Subcutaneous abdominal adipose tissue (tissue), 5 donors: ENCODE measurements at regions not wholly inside any gene's neighbourhood (a gene's known extent, or its start where the extent isn't known, plus 50 kb on each side); places are given as distances from the start of the nearest gene placed in this dataset.
"Not testable (repeated sequence)": the region's sequence is repeated elsewhere in the genome, so short reads cannot be mapped to it uniquely, and the experiment has no call there.

Source experiments
- H3K27ac ChIP-seq: one replicate; pipeline ENCODE4 v1.7.0; 2013; ENCODE audit warnings: low read depth, mild to moderate bottlenecking, inconsistent platforms, low read length, moderate library complexity
- H3K27me3 ChIP-seq, 5 donors: one replicate each; pipeline ENCODE4 v1.7.0; 2013; ENCODE audit warnings: low read length in 5 of 5, inconsistent platforms in 1 of 5; ENCODE audit not compliant: control insufficient read depth in 5 of 5, insufficient read depth in 4 of 5
- H3K36me3 ChIP-seq, 5 donors: one replicate each; pipeline ENCODE4 v1.7.0; 2013; ENCODE audit warnings: low read length in 5 of 5; ENCODE audit not compliant: control insufficient read depth in 5 of 5, insufficient read depth in 5 of 5
- H3K4me1 ChIP-seq, 5 donors: one replicate each; pipeline ENCODE4 v1.7.0; 2013; ENCODE audit warnings: low read length in 5 of 5, mild to moderate bottlenecking in 3 of 5, moderate library complexity in 1 of 5; ENCODE audit not compliant: control insufficient read depth in 5 of 5, insufficient read depth in 5 of 5
- H3K4me3 ChIP-seq, 5 donors: one replicate each; pipeline ENCODE4 v1.7.0; 2013; ENCODE audit warnings: low read length in 5 of 5, low read depth in 1 of 5
- H3K9ac ChIP-seq, 5 donors: one replicate each; pipeline ENCODE4 v1.7.0; 2013; ENCODE audit warnings: low read length in 5 of 5, mild to moderate bottlenecking in 4 of 5, moderate library complexity in 3 of 5
- H3K9me3 ChIP-seq, 5 donors: one replicate each; pipeline ENCODE4 v1.7.0; 2013; ENCODE audit warnings: low read length in 5 of 5; ENCODE audit not compliant: control insufficient read depth in 5 of 5
- donor health status: healthy.
- donor health status: healthy.
- donor health status: healthy.
- donor health status: healthy.
- donor health status: healthy.

DNA sequence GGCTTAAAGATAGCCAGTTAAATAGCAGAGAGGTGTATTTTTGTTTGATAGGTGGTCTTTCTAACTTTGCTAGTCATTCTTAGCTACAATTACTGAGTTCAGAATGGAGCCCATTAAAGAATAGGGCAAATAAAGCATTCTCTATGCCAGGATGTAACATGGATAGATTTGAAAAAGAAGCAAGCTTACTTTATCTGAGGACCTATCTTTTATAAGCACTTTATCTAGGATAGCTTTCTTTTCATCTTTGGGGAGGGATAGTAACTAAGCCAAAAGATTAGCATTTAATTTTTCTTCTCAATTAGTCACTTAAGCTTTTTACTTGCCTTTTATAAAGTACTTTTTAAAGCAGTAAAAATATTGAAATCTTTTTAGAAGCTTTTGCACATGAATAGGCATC is 1148.0 kb upstream of the DIAPH2 start:
- H3K27ac ChIP-seq, result no peak overlapping the region
- no peak overlapping the region for H3K4me3 ChIP-seq
- H3K4me1 ChIP-seq, result no peaks in the 10 kb centered on the region
- H3K27me3 ChIP-seq, result no peaks in the 10 kb centered on the region
- no peaks in the 10 kb centered on the region for H3K36me3 ChIP-seq
- H3K9ac ChIP-seq, result no peak overlapping the region
- no peaks in the 10 kb centered on the region for H3K9me3 ChIP-seq

DNA sequence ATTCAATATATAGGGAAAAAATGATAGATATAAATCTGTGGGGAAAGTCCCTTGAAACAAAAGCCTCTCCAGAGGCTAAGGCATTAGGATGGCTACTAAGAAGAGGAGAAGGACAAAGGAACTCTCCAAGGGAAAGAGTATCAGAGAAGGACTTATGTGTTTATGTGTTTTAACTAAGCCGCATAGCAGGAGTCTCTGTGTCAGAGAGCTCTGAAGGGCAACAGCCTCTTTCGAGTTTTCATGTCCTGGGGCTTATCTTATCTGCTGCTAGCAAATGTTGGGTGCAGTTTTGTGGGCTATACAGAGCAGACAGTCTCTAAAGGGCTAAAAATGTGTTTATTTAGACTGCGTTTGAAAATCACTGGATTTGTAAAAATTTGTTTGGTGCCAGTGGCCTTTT is 1145.6 kb upstream of the DIAPH2 start:
- Histone ChIP-seq H3K27ac (no peak overlapping the region), H3K9ac (no peak overlapping the region), H3K36me3 (no peaks in the 10 kb centered on the region), H3K9me3 (no peaks in the 10 kb centered on the region), H3K4me1 (no peaks in the 10 kb centered on the region), H3K4me3 (no peak overlapping the region), H3K27me3 (no peaks in the 10 kb centered on the region)

DNA sequence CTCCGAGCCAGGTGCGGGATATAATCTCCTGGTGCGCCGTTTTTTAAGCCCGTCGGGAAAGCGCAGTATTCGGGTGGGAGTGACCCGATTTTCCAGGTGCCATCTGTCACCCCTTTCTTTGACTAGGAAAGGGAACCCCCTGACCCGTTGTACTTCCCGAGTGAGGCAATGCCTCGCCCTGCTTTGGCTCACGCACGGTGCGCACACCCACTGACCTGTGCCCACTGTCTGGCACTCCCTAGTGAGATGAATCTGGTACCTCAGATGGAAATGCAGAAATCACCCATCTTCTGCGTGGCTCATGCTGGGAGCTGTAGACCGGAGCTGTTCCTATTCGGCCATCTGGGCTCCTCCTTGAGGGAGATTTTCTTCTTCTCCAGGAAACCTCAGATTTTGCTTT is 1135.1 kb upstream of the DIAPH2 start:
- H3K9me3 ChIP-seq, H3K27me3 ChIP-seq, H3K27ac ChIP-seq, H3K9ac ChIP-seq, H3K4me1 ChIP-seq, H3K36me3 ChIP-seq, H3K4me3 ChIP-seq: not testable (repeated sequence)

DNA sequence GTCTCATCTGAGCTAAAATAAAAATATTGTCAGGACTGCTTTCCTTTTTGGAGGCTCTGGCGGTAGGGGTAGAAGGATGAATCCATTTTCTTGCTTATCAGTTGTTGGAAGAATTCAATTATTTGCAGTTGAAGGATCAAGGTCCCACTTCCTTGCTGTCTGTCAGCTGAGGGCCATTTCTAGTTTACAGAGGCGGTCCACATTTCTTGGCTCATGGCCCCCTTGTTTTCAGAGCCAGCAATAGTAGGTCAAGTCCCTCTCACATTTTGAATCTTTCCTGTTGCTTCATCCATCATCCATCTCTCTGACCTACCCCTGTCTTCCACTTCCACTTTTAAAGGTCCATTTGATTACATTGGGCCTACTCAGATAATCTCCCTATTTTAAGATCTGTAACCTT is 1099.3 kb upstream of the DIAPH2 start:
- Histone ChIP-seq H3K27ac (no peak overlapping the region), H3K9ac (no peak overlapping the region), H3K27me3 (peaks cover 0 to 2% (median 0%) of the 10 kb centered on the region in 5 donors), H3K9me3 (no peaks in the 10 kb centered on the region), H3K36me3 (no peaks in the 10 kb centered on the region), H3K4me1 (no peaks in the 10 kb centered on the region), H3K4me3 (no peak overlapping the region)

DNA sequence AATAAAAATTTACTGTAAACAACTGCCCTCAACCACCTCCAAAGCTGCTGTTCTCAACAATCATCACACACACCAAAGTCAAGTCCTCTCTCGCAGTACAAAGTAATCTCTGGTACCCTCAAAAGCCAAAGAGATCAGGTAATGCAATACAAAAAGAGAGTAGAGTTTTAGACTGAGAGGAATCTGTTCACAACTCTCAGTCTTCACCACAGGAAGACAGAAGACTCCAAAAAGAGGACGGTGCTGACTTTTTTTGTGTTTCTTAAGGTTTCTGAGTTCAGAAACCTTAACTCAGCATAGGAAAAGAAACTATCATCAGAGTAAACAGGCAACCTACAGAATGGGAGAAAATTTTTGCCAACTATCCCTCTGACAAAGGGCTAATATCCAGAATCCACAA is 1072.3 kb upstream of the DIAPH2 start:
- no peaks in the 10 kb centered on the region for H3K27me3 ChIP-seq
- no peaks in the 10 kb centered on the region for H3K36me3 ChIP-seq
- H3K4me3 ChIP-seq, result no peak overlapping the region
- no peak overlapping the region for H3K9ac ChIP-seq
- H3K4me1 ChIP-seq, result no peaks in the 10 kb centered on the region
- peaks cover 0 to 11% (median 3%) of the 10 kb centered on the region in 5 donors for H3K9me3 ChIP-seq
- H3K27ac ChIP-seq, result no peak overlapping the region

DNA sequence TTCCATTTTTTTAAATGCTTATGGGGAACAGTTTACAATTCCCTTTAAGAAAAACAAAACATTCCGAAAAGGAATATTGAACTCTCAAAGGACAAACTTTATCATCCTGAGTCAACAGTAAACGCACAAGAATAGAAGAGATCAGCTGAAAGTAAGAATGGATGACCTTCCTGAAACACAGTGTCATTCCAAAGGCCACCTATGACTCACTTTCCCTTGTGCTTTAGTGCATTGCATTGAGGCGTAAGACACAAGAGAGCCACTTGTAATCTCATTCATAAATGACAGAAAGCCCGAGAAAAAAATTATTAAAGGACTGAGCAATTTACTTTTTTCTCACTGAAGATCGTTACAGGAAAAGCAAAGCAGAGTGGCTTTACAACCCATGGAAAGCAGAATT is 1062.4 kb upstream of the DIAPH2 start:
- H3K9me3 ChIP-seq, result no peaks in the 10 kb centered on the region
- no peaks in the 10 kb centered on the region for H3K36me3 ChIP-seq
- no peaks in the 10 kb centered on the region for H3K4me1 ChIP-seq
- H3K4me3 ChIP-seq, result no peak overlapping the region
- no peak overlapping the region for H3K27ac ChIP-seq
- peaks cover 0 to 6% (median 2%) of the 10 kb centered on the region in 5 donors for H3K27me3 ChIP-seq
- no peak overlapping the region for H3K9ac ChIP-seq

DNA sequence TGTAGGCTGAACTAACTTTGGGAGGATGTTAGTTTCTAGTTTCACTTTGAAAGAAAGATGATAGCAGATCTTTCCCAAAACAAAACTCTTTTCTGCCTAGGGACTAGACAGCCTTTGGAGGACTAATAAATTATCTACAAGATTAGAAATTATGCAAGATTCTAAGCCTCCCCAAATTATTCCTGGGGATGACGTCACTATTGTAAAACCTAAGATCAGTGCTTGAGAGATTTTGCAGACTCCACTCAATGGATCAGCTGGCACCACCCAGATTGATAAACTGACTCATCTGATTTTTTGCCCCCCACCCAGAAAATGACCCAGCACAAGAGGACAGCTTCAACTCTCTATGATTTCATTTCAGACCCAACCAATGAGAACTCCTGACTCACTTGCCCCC is 1057.9 kb upstream of the DIAPH2 start:
- Histone ChIP-seq H3K4me3 (no peak overlapping the region), H3K36me3 (no peaks in the 10 kb centered on the region), H3K4me1 (no peaks in the 10 kb centered on the region), H3K9ac (no peak overlapping the region), H3K27ac (no peak overlapping the region), H3K27me3 (peaks cover 0 to 2% (median 0%) of the 10 kb centered on the region in 5 donors), H3K9me3 (peaks cover 0 to 11% (median 6%) of the 10 kb centered on the region in 5 donors)

DNA sequence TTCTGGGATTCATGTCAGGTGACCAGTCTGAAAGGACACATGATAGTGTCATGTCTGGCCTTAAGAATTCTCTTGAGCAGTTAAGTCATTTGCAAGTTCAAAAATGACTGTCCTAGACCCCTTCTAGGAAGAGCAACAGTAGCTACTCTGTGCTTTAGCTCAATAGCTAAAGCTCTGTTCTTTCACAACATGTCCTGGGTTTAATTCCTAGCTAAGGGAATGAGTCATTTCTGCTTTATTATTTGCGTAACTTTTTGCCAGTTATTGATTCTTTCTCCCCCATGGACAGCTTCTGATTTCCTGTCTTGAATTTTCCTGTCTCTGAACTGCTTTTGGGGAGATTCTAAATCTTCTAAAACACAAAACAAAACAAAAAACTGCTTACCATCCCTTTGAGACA is 1055.8 kb upstream of the DIAPH2 start:
- Histone ChIP-seq H3K4me1 (no peaks in the 10 kb centered on the region), H3K27me3 (peaks cover 0 to 2% (median 0%) of the 10 kb centered on the region in 5 donors), H3K36me3 (no peaks in the 10 kb centered on the region), H3K4me3 (no peak overlapping the region), H3K9me3 (peaks cover 0 to 11% (median 6%) of the 10 kb centered on the region in 5 donors), H3K9ac (no peak overlapping the region), H3K27ac (no peak overlapping the region)

DNA sequence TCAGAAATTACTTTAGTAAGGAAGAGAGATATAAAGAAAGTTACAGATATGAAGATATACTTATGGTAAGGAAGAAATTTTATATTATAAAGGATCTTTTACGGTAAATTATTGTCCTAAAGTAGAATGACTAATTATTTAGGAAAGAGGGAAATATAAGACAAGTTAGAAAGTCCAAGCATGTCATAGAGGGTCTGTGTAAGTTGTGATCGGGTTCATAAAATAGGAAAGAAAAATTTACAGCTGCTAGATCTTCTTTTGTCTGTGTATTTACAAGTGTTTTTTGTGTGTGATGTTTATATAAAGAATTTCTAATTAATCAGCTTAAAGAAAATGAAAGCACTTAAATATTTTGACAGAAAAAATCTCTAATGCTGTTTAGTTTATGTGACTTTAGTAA is 1054.9 kb upstream of the DIAPH2 start:
- H3K9ac ChIP-seq, result no peak overlapping the region
- H3K4me3 ChIP-seq, result no peak overlapping the region
- no peaks in the 10 kb centered on the region for H3K4me1 ChIP-seq
- no peak overlapping the region for H3K27ac ChIP-seq
- no peaks in the 10 kb centered on the region for H3K27me3 ChIP-seq
- H3K9me3 ChIP-seq, result peaks cover 0 to 11% (median 6%) of the 10 kb centered on the region in 5 donors
- no peaks in the 10 kb centered on the region for H3K36me3 ChIP-seq

DNA sequence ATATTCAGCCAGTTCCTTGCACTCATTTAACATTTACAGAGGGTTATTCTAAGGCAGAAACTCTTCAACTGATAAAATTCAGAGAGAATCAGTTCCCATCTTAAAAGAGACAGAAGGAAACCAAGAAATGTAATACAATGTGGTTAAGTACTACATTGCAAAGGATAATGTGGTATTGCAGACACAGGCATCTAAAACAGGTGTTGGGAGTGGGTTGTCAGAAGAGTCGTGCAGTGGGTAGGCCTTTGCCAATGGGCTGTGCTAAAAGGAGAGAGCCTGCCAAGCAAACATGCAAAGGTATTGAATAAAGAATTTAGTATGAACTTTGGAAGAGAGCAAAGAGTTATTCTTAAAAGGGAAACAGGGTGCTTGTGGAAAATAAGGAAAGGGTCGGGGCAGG is 1044.4 kb upstream of the DIAPH2 start:
- peaks cover 0 to 11% (median 0%) of the 10 kb centered on the region in 5 donors for H3K4me1 ChIP-seq
- no peak overlapping the region for H3K4me3 ChIP-seq
- peaks cover 0 to 4% (median 3%) of the 10 kb centered on the region in 5 donors for H3K9me3 ChIP-seq
- no peaks in the 10 kb centered on the region for H3K36me3 ChIP-seq
- H3K9ac ChIP-seq, result no peak overlapping the region
- peaks cover 0 to 4% (median 0%) of the 10 kb centered on the region in 5 donors for H3K27me3 ChIP-seq
- no peak overlapping the region for H3K27ac ChIP-seq

DNA sequence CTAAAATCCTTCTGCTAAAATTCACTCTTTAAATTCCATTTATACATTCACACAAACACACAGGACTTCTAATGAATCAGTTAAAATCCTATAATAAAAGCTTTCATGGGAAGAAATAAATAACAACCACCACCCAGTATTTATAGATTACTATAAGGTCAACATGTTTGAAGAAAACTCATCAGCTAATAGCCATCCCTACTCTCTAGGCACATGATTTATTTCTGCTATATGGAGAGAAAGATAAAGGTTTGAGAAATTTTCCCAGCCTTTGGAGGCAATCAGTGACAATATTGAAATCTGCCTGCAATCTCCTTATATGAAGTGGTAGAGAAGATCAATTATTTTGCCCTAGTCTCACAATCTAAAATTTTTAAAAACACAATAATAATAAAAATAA is 1038.9 kb upstream of the DIAPH2 start:
- no peak overlapping the region for H3K4me3 ChIP-seq
- H3K9ac ChIP-seq, result no peak overlapping the region
- no peaks in the 10 kb centered on the region for H3K4me1 ChIP-seq
- no peak overlapping the region for H3K27ac ChIP-seq
- H3K9me3 ChIP-seq, result peaks cover 0 to 4% (median 3%) of the 10 kb centered on the region in 5 donors
- no peaks in the 10 kb centered on the region for H3K36me3 ChIP-seq
- no peaks in the 10 kb centered on the region for H3K27me3 ChIP-seq
